Suppressor macrophage treated with lipopolysaccharide for 1 hour (primary cell): ENCODE measurements at regions not wholly inside any gene's neighbourhood (a gene's known extent, or its start where the extent isn't known, plus 50 kb on each side); places are given as distances from the start of the nearest gene placed in this dataset.

Experiments used
- DNase-seq, 3 donors: peaks; one replicate each; pipeline ENCODE4 v3.0.0-alpha.2; 2020 to 2022

DNA sequence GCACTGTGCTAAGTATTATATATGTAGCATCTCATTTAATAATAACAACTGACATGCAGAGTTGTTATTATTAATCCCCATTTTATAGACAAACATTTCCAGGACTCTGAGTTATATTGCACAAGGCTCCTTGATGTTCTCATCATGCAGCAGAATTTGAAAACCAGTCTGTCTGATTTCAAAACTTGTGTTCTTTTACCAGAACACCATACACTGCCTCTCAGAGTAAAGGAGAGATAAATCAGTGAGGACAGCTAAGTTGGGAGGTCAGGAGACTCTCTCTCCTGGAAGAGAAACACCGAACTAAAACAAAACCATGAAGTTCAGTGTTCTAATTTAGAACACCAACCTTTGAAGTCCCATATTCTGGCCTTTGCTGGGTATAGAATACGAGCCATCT lies 92.7 kb upstream of the TNC start:
- DNase-seq, result no peak

DNA sequence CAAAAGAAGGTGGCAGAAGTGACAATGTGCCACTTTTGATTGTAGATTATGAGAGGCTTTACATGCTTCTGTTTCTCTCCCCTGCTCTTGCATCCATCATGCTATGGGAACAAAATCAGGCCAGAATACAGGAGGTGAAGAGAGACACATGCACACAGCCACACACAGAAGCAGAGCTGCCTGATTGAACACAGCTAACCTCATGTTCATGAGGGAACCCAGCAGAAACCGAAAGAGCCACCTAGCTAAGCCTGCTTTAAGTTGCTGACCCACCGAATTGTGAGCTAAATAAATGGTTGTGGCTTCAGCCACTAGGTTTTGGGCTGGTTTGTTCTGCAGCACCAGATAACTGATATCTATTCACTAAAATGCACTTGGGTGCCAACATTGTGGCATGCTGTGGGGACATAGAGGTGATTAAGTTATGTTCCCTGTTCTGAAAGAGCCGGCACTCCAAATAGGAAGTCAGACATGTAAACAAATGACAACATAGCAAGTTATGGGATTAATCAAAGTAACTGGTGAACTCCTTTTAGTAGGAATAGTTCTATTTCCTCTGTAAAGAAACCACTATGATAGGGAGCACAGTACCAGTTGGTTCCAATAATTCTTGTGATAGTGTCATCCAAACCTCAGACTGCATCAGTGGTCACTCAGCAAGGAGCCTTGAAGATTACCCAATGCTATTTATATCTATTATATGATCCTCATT lies 93.6 kb upstream of the TNC start:
- DNase-seq, result no peak

DNA sequence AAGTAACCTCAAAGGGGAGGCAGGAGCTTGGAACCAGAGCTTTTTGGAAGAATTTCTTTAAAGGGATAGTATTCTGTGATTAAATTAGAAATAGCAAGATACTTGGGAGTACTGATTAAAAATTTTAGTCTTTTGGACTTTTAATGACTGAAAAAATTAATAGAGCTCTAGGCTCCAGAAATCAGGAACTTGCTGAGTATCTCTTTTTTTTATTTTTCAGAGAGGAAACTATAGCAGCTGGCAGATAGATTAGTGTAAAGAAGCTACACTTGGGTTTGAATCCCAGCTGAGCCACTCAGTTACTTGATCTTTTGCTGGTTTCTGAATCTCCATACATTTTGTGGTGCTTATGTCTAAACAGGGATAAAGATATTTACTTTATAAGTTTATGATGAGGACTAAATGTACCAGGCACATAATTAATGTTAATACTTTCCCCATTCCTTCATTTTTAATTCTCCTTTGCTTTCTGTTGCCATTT lies 94.2 kb upstream of the TNC start:
- no peak for DNase-seq

DNA sequence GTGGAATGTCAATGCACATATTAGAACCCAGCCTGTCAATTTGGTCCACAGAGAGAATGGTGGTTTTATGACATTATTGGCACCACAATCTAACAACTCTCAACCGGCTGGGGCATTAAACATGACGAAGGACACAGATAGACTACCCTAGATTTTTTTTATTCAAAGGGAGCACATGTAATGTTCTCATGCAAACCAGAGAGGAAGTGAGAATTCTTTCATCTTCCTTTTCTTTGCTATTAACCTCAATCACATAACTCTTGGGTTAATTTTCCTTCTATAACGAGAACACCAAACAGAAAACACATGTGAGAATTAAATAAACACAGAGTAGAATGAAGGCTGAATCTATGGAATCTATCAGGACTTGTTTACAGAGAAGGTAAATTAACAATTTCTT lies 94.9 kb upstream of the TNC start:
- DNase-seq, result no peak

DNA sequence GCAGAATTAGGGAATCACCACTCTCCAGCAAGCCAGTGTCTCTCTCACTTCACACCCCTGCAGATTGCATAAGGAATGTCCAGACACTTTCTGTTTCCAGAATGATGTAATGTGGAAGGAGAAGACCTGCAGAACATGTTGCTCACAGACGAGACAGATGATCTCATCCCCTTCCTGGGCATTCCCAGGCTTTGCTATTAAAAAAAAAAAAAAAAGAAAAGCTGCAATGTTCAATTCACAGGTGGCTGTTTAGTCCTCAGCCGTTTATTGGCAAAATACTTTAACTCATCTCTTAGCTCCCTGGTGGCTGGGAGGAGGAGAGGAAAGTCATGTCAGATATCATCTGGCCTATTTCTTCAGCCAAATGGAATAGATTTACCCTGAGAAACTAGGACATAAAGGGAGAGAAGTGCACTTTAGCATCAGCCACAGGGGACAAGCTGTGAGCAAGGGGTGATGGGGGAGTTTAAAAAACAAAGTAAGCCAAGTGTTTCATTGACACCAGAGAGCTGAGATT lies 95.9 kb upstream of the TNC start:
- DNase-seq, result peak; percentile 71 to 87 (median 72)

DNA sequence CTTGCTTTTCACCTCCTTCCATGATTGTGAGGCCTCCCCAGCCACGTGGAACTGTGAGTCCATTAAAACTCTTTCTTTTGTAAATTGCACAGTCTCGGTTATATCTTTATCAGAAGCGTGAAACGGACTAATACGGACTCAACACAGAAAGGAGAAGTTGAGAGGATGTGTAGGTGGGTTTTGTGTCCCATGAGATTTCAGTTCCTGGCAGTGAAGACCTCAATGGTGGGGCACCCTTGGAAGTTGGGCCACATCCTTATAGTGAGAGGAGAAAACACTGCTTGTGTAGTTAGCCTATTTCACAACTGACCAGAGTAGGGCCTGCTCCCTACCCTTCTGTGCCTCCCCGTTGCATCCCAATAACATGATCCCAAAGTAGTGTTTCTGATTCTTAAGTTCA lies 98.9 kb upstream of the TNC start:
- no peak for DNase-seq

DNA sequence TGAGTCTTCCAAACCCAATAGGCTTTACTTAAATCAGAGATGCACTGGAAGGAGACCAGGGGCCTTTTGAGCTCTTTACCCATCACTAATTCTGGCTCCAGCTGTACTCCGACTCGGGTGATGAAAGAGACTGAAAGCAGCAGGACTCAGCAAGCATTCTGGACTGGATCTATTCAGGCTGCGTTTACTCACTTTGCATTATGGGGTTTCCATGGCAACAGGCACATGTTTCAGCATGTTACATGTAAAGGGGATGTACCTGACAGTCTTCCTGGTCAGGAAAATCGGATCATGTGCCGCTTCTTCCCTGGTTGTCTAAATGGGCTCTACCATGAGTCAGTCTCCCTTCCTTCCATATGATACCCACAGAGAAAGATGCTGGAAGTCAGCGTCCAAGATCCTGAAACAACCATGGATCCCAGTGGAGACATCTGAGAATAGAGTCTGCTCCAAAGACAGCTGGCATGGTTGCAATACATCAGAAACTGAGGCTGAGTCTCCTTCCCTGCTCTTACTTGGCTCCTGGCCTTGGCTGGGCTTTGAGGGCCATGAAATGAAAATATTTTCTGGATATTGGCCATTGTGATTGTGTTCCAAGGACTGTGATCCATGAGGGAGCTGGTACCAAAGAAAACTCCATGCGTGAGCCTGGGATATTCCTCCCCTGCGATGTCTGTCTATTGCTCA lies 102.5 kb upstream of the TNC start:
- no peak for DNase-seq

DNA sequence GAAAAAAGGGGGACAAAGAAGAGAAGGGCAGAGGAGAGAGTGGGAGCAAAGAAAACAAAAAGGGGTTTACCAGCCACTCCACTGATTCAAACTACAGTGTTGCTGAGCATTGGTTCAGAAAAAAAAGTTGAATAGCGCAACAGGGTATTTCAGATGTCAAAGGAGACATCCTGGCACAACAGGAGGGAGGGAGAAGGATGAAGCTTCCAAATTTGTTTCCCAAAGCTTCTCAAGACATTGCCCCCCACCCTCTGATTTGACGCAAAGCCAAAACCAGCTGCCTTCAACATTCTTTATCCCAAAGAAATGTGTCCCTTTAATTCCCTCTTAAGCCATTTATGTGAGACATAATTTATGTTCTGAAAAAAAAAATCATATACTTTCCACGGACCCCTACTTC lies 105.5 kb upstream of the TNC start:
- DNase-seq, result no peak

DNA sequence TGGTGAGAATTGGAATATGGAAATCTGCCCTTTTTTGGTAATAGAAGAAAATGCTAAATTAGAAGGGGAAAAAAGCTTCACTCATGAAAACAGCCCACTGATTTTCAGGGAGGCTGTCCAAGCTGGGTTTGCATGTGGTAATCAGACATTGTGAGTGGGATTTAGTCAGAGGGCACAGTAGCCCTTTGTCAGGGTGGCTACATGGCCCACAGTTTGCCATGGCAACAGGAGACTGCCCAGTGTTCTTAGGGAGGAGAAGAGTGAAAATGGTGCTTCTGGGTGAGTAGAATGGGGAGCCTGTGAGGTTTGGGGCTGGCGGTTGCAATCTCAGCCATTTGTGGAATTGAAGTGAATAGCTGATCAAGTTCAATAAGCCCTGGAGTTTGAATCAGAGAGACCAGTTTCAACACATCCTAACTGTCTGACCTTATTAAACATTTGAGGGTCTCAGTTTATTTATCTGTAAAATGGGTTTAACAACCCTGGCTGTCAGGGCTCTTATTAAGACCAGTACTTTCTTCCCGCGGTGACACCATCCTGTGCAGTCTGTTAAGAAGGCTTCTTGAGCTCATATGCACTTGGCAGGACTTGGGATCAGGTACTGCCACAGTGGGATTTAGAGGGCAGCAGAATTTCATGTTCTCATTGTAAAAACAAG lies 107.6 kb upstream of the TNC start:
- no peak for DNase-seq

DNA sequence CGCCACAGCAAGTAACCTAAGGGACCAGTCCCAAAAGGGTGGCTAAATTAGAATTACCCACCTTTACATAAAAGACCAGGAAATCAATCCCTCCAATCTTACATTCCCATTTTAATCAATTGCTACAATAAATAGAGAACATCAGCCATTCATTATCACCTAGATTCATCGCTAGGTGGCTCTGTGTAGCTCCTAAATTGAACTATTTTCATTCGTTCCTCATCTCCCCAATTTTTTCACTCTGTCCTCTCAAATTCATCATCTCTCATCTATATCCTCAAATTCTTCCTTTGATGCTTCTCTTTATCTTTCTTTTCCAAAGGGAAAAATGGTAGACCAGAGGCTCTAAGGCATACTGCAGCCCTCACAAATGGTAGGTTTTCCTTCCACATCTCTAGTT lies 108.2 kb upstream of the TNC start:
- DNase-seq, result no peak

DNA sequence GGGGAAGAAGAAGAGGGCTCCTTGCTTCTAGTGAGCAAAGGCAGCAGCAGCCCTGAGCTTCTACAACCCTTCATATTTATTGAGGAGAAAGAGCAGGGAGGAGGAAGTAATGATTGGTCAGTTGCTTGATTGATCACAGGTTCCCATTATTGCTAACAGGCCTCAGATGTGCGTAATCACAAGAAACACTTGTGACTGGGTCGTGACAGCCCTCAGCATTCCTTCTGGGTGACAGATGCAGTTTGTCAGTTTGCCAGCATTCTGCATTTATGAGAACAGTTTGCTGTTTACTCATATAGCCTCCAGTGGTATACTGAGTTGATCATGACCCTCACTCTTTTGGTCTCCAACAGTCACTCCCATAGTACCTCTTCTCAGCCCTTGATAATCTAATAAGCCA lies 111.5 kb upstream of the TNC start:
- DNase-seq, result no peak

DNA sequence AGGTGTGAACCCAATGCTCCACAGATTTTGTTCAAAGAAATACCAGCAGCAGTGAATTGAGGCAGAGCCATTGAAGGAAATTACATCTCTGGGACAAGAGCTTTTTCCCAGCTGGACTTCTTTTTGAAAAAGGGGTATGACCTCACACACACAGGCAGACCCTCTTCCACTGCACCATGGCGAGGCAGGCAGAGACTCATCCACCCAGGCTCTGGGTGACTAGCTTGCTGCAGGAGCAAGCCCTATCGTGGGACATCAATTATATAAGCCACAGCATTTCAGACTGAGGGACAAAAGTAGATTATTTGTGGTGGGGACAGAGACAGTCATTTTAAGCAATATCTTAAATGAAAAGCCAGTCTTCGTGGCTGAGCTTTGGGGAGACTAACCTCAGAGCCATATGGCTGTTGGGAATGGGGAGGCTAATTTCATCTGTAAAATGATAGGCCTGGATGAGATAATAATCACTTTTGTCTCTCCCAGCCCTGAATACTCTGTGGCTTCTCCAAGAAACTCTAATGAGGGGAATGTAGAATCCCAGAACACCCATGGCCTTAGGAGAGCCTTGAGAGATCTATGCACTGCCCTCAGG lies 113.1 kb upstream of the TNC start:
- DNase-seq, result no peak

DNA sequence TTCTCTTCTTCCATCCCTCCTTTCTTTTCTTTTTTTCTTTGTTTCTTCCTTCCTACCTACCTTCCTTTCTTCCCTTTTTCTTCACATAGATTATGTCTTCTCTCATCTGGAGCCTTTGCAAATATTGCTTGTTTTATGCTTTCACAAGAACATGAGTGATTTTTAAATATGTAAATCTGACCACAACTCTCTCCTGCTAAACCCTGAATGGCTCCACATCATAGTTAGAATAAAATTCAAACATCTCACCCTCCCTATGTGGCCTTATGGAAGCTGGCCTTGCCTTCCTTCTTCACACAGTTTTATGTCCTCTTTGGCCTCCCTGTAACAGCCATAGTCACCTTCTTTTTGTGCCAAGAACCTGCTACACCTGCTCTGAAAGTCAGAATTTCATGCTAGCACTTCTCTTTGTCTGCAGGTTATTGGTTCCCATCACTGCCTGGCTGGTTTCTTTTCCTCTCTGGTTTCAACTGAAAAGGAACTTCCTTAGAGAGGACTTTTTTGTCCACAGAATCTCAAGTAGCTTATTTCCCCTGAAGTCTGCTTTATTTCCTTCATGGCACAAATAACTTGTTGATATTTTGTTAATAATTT lies 114.3 kb upstream of the TNC start:
- no peak for DNase-seq

DNA sequence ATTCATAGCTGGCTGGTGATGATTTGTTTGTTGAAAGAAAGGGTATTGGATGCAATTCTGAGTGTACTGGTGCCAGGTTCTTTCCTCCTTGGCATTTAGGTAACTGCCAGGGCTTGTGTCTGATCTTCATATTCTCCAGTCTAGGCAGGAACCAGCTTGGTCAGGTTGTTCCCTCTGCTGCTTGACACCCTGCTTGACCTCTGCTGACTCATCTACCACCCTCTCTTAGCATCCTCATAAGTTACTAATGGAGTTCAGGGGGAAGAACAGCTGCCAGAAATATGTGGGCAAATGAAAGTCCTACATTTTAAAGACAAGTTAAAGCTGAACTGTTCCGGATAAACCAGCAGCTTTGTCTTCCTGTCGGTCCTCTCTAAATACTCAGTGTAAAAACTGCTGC lies 116.1 kb upstream of the TNC start:
- DNase-seq, result peak; percentile 18 to 24 (median 21)

DNA sequence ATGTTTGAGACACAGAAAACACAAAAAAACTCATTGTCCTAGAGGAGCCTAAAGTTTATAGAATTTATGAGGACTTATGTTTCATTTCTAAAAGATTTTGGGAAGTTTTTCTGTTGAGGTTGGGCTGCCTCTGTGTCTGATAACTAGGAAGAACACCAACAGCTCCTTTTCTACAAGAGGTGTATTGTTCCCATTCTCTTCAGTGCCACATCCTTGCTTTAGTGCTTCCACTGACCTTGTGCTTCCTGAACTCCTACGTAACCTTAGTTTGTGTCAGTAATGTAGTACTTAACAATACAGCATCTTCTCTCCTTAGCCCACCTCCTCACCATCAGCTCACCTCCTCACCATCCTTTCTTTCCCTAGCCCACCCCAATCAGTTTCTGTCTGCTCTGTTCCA lies 117.3 kb upstream of the TNC start:
- no peak for DNase-seq

DNA sequence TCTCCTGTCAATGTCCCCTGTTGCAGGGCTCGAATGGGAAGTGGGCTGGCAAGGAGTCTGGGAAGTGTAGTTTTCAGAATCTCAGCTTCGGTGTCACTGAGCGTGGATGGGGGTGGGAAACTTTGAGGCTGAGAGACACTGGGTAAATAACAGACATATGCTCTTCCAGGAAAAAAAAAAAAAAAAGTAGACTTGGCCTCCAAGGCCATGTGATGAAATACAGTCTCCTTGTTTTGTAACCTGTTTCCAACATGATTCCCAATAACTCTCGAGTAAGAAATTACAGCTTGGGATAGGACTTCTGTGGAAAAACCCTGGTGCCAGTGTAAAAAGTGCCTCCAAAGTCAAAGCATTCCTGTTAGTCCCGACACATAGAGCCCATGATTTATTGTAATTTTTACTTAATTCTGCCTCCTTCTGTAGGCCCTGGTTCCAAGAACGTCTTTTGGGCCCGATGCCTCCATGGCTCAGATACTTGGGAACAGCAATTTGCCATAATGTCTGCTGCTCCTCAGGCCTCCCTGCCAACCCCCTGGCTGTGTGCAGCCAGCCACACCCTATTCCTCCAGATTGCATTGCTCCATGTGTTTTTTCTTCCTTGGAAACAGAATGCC lies 119.5 kb upstream of the TNC start:
- no peak for DNase-seq

DNA sequence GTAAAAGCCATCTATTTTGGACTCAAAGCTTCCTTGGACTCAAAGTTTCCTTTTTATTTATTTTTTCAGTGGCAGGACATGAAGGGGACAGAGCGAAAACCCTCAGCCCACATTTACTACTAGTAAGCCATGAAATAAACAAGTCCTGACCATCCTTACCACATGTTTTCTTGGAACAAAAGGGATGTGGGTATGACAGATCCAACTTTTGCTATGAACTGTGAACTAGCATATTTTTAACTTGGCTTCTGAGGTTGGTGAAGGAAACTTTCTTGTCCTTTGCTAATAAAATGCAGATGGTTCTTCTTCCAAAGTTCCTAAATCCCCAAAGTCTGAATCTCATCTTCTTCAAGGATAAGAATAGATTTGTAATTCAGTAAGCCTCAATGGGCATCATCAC lies 122.7 kb upstream of the TNC start:
- no peak for DNase-seq

DNA sequence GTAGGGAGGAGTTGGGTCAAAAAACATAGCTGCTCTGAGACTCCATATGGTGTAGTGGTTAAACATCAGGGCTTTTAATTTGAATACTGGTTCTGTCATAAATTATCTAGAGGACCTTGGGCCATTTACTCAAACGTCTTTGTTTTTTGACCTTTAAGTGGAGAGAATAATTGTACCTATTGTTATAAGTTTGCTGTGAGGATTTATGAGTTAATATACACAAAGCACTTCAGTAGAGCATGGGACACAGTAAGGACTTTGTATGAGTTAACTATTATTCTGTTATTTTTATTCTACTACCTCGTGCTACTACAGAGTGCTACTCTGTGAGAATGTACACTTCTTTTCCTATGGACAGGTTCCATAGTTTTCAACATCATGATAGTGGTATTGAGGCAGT lies 123.7 kb upstream of the TNC start:
- DNase-seq, result no peak

DNA sequence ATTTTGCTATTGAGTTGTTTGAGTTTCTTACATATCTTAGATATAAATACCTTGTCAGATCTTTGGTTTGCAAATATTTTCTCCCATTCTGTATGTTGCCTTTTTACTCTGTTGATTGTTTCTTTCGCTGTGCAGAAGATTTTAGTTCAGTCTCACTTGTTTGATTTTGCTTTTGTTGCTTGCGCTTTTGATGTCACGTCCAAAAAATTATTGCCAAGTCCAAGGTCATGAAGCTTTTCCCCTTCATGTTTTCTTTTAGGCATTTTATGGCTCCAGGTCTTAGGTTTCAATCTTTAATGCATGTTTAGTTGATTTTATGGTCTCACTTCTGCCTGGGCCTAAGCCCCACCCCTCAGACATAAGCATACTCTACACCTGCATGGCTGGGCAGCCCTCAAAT lies 131.5 kb upstream of the TNC start:
- no peak for DNase-seq

DNA sequence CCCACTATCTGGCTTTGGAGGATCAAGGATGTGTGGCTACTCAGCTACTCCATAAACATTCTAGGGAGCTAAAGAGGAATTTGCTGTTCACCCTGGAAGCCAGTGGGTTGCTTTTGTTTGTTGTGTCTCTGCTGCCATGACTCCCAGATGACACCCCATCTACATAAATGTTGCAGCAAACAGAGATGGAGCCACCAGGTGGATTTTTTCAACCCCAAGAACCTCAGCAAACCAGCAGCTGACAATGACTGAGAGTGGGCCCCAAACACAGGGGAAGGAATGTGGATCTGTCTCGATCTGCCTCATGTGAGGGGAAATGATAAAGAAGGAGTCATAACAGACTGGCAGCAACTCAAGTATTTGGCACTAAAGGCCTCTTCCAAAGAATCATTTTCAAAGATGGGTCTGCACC lies 132.7 kb upstream of the TNC start:
- no peak for DNase-seq

DNA sequence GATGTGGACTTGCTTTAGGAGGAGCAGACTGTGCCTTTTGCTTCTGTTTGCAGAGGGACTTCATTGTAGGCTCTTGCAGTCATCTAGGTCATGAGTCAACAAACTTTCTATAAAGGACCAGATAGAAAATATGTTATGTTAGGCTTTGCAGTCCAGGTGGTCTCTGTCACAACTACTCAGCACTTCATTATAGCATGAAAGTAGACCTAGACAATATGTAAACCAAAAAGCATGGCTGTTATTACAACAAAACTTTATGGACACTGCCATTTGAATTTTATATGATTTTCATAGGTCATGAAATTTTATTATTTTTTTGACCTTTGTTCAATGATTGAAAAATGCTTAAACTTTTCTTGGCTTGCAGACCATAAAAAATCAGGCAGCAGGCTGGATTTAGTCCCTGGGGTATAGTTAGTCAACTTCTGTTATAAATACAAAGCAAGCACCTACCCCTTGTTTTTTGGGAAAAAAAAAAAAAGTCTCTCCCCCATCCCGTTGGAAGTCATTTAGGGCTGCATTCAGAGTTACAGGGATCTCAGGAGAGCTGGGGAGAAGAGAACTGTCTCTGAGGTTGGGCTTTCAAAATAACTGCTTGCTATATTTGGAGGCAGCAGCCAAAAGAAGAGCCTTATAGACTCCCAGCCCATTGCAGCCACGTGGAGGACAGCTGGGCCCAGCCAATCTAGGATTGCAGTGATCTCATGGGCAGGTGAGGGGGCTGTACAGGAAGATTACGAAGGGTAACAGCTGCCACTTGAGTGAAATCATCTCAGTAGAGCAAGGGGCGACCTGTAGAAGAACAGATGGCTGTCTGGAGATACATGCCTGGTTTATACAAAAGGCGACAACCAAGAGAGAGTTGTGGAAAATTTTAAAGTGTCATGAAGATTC lies 136.6 kb upstream of the TNC start:
- no peak for DNase-seq

DNA sequence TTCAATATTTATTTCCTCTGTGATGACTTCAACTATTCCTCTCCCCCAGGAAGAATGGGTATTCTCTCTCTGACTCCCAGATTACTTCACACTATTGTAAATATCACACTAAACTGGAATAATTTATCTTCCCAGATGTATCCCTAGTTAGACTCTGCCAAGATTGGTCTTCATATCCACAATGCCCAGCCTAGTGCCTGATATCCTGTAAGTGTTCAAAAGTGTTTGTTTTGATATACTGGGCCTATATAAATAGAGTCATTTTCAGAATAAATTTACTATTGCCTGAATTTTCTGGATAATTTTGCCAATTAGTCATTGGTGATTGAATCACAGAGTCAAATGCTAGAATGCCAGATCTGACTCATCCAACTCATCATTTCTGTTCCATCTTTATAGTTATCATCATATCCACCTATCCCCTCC lies 143.7 kb upstream of the TNC start:
- DNase-seq, result no peak
